ENCODE measurements at regions not wholly inside any gene's neighbourhood (a gene's known extent, or its start where the extent isn't known, plus 50 kb on each side); places are given as distances from the start of the nearest gene placed in this dataset.
"Not testable (repeated sequence)": the region's sequence is repeated elsewhere in the genome, so short reads cannot be mapped to it uniquely, and the experiment has no call there.

DNA sequence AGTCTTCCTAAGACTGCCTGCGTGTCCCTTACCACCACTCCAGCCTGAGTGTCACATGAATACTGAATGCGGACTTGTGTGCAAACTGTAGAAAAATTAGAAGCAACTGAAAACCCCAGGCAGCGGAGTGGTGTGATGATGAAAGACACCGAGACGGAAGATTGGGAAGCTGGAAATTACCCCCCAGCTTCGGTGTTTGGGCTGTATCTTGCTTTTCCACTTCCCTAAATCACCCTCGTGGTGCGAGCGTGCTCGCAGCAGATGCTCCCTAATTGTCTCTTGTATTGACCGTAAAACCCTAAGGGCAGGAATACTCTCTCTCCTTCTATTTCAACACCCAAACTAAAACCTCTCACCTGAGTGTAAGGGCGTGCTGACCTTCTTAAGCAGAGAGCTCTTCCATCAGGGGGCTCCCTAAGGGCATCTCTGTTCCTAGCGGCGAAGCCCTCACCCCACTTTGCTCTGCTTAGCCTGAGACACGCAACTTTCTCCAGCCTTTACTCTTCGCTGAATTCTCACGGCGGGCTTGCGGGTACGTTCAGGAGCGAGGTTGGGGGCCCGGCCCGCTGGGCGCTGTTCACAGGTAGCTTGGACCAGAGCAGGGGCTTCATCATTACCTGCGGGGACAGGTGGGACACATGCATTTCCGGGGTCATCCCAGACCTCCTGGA, 62.4 kb downstream of the CRYBB2 start:
- H3K4me1 ChIP-seq, result peaks cover 3% of the 10 kb centered on the region
- no peak for TF ChIP-seq POLR2A (IDR thresholded peaks at IDR 0.05)
- no peak for TF ChIP-seq CTCF (IDR thresholded peaks at IDR 0.05)
- no peaks in the 10 kb centered on the region for H3K27me3 ChIP-seq
- intact Hi-C loops (cut with DNase I; ENCODE audit: low total_unique reads), result no loop called here
- H3K4me3 ChIP-seq, result peak overlapping the region in 1 of 2 donors; percentile 58
- WGBS, 2 donors, result 8 to 9% methylated on average over 21 to 26 of the region's 26 CpGs
- no peak for DNase-seq
- no peak overlapping the region for H3K27ac ChIP-seq
- no peaks in the 10 kb centered on the region for H3K36me3 ChIP-seq (ENCODE audit: low read depth, missing control alignments)
- H3K9me3 ChIP-seq, result no peaks in the 10 kb centered on the region

DNA sequence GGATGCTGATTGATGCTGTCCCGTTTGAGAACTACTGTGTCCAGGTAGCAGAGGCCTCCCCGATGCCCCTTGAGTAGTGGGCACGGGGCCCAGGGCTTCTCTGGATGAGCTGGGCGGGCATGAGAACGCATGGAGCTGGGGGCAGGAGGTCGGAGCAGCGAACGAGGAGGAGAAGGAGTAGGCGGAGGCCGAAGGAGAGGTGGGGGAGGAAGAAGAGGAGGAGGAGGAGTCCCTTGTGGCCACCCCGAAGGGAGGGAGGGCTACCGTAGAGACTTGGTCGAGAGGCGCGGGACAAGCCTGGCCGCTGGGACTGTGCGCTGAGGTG, 62.9 kb downstream of the CRYBB2 start:
- Histone ChIP-seq H3K9me3 (no peaks in the 10 kb centered on the region), H3K4me3 (peak overlapping the region; percentile 43 to 58), H3K36me3 (ENCODE audit: low read depth, missing control alignments) (no peaks in the 10 kb centered on the region), H3K27me3 (no peaks in the 10 kb centered on the region), H3K4me1 (peaks cover 3% of the 10 kb centered on the region), H3K27ac (no peak overlapping the region)
- peak; percentile 17 for DNase-seq
- TF ChIP-seq POLR2A (IDR thresholded peaks at IDR 0.05), result no peak
- TF ChIP-seq CTCF (IDR thresholded peaks at IDR 0.05), result no peak
- intact Hi-C loops (cut with DNase I; ENCODE audit: low total_unique reads), result no loop called here
- WGBS, 2 donors, result 0 to 2% methylated on average over 17 of the region's 17 CpGs

DNA sequence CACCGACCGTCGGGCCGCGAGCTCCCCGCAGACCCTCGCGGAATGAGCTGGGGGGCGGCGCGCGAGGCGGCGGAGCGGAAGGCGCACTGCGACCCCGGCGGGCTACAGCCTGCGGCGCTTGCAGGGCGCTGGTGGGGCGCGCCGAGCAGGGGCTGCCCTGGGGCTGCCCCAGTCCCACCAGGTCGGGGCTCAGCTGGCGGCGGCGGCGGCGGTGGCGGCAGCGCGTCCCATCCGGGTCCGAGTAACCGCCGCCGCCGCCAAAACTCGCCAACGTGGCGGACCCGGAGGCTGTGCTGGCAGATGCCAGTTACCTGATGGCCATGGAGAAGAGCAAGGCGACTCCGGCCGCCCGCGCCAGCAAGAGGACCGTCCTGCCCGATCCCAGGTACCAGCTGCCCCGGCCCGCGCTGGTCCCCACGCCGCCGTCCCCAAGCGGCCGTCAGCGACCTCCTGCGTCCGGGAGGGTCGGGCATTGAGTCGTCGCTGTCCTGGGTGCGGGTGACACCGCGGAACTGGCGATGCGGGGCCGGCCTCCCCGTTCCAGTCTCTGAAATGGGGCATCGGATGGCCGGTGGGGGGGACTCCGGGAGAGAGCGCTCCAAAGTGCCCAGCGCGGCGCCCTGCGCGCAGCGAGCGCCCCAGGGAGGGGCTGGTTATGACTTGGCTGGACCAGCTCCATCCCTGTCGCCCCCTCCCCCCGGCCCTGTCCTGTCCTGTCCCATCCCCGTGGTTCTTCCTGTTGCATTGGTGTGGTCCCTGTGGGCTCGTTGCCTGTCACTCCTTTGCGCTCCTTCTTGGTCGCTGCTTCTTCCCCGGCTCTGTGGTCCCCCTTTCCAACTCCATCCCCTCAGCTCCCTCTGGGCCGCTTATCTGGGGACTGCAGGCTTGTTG, 63.5 kb downstream of the CRYBB2 start:
- TF ChIP-seq POLR2A (IDR thresholded peaks at IDR 0.05) (no peak), CTCF (IDR thresholded peaks at IDR 0.05) (no peak)
- peak; percentile 26 for DNase-seq

GRCh38 chr22:25288481-25288880, 69.0 kb downstream of the CRYBB2 start:
- H3K4me1 ChIP-seq; H3K27me3 ChIP-seq; H3K9me3 ChIP-seq; H3K27ac ChIP-seq; H3K4me3 ChIP-seq; H3K36me3 ChIP-seq (ENCODE audit: low read depth, missing control alignments); DNase-seq; intact Hi-C loops (cut with DNase I; ENCODE audit: low total_unique reads): not testable (repeated sequence)
- WGBS, 2 donors, result 79 to 83% methylated on average over 2 of the region's 5 CpGs

More for the DNA sequence above, 63.5 kb downstream of the CRYBB2 start:
- no peaks in the 10 kb centered on the region for H3K27me3 ChIP-seq
- H3K4me1 ChIP-seq, result peaks cover 3% of the 10 kb centered on the region
- no peak overlapping the region for H3K27ac ChIP-seq
- intact Hi-C loops (cut with DNase I; ENCODE audit: low total_unique reads), result no loop called here
- H3K36me3 ChIP-seq (ENCODE audit: low read depth, missing control alignments), result no peaks in the 10 kb centered on the region
- peak overlapping the region; percentile 43 to 58 for H3K4me3 ChIP-seq
- H3K9me3 ChIP-seq, result no peaks in the 10 kb centered on the region
- 2% methylated on average over 40 to 87 of the region's 91 CpGs for WGBS, 2 donors

DNA sequence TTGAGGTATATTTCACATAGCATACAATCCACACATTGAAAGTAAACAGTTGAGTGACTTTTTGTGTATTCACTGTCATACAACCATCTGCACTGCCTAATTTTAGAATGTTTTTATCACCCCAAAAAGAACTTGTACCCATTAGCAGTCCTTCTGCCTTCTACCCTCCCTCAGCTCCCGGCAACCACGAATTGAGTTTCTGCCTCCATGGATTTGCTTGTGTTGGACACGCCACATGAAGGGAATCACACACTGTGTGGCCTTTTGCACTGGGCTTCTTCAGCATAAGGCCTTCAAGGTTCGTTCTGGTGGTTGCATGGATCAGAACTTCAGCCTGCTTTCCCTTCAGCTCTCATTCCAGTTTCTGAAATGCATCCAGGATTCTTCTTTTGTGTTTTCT, 82.5 kb downstream of the CRYBB2 start:
- H3K27me3 ChIP-seq; H3K27ac ChIP-seq; intact Hi-C loops (cut with DNase I; ENCODE audit: low total_unique reads); H3K36me3 ChIP-seq (ENCODE audit: low read depth, missing control alignments); DNase-seq; H3K9me3 ChIP-seq; H3K4me3 ChIP-seq; H3K4me1 ChIP-seq: not testable (repeated sequence)
- WGBS, 2 donors, result 83 to 89% methylated on average over 4 of the region's 4 CpGs

- H3K4me3 ChIP-seq; H3K36me3 ChIP-seq (ENCODE audit: low read depth, missing control alignments); H3K27ac ChIP-seq; DNase-seq; H3K9me3 ChIP-seq; H3K27me3 ChIP-seq; H3K4me1 ChIP-seq; intact Hi-C loops (cut with DNase I; ENCODE audit: low total_unique reads): not testable (repeated sequence)
- 66 to 88% methylated on average over 1 to 2 of the region's 4 CpGs for WGBS, 2 donors
Observed at GRCh38 chr22:25309586-25309985, 90.1 kb downstream of the CRYBB2 start.

- WGBS, 2 donors, result 76 to 83% methylated on average over 2 of the region's 5 CpGs
Observed at GRCh38 chr22:25311924-25312323, 92.5 kb downstream of the CRYBB2 start.

More at GRCh38 chr22:25311924-25312323, 92.5 kb downstream of the CRYBB2 start:
- H3K4me1 ChIP-seq; H3K4me3 ChIP-seq; DNase-seq; H3K9me3 ChIP-seq; H3K27ac ChIP-seq; H3K27me3 ChIP-seq; H3K36me3 ChIP-seq (ENCODE audit: low read depth, missing control alignments); intact Hi-C loops (cut with DNase I; ENCODE audit: low total_unique reads): not testable (repeated sequence)
